Esophagus squamous epithelium (tissue), 4 donors: ENCODE measurements at regions not wholly inside any gene's neighbourhood (a gene's known extent, or its start where the extent isn't known, plus 50 kb on each side); places are given as distances from the start of the nearest gene placed in this dataset.

Source experiments
- POLR2A ChIP-seq, 4 donors: fragments of 450-650 bp; IDR thresholded peaks; one replicate each; pipeline ENCODE4 v1.6.1; 2017; ENCODE audit warnings: antibody characterized with exemption in 4 of 4, mild to moderate bottlenecking in 4 of 4, moderate library complexity in 3 of 4
- TF ChIP-seq, protein P1 (sequence below), 6 experiments: fragments of 450-650 bp in 4 of 6; fragments of 200-600 bp in 2 of 6; sonication (generic) in 2 of 6; IDR thresholded peaks; one replicate each; pipeline ENCODE4 v1.5.1; 2016 to 2019; ENCODE audit warnings: antibody characterized with exemption in 6 of 6, mild to moderate bottlenecking in 4 of 6, moderate library complexity in 4 of 6

DNA sequence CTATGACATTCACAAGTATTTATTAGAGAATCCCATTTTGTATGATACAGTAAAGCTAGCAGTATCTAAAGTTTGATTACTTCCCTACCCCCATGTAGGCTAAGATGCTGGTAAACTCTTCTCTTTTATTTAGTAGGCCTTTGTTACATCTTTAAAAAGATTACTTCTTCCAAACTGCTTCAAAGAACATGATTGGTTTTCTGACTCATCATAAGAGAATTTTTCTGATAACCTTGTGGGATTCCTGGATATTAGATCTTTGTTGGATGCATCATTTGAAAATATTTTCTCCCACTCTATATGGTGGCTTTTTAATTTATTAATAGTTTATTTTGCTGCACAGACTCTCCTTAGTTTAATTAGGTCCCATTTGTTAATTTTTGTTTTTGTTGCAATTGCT is 898.3 kb upstream of the ADGRB3 start:
- TF ChIP-seq, protein P1, sequence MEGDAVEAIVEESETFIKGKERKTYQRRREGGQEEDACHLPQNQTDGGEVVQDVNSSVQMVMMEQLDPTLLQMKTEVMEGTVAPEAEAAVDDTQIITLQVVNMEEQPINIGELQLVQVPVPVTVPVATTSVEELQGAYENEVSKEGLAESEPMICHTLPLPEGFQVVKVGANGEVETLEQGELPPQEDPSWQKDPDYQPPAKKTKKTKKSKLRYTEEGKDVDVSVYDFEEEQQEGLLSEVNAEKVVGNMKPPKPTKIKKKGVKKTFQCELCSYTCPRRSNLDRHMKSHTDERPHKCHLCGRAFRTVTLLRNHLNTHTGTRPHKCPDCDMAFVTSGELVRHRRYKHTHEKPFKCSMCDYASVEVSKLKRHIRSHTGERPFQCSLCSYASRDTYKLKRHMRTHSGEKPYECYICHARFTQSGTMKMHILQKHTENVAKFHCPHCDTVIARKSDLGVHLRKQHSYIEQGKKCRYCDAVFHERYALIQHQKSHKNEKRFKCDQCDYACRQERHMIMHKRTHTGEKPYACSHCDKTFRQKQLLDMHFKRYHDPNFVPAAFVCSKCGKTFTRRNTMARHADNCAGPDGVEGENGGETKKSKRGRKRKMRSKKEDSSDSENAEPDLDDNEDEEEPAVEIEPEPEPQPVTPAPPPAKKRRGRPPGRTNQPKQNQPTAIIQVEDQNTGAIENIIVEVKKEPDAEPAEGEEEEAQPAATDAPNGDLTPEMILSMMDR (IDR thresholded peaks at IDR 0.05), result no peak
- TF ChIP-seq POLR2A (IDR thresholded peaks at IDR 0.05), result no peak
